HG03103 (cell line): ENCODE measurements at regions not wholly inside any gene's neighbourhood (a gene's known extent, or its start where the extent isn't known, plus 50 kb on each side); places are given as distances from the start of the nearest gene placed in this dataset.

Experiments used
- ATAC-seq: cut with Tn5 transposase; IDR thresholded peaks from one replicate; pipeline ENCODE4 v1.9.1; 2021; ENCODE audit warnings: low read depth; ENCODE audit not compliant: unreplicated experiment

- no peak for ATAC-seq
Observed at GRCh38 chr17:73694491-73694890, 50.2 kb upstream of the SDK2 start.

DNA sequence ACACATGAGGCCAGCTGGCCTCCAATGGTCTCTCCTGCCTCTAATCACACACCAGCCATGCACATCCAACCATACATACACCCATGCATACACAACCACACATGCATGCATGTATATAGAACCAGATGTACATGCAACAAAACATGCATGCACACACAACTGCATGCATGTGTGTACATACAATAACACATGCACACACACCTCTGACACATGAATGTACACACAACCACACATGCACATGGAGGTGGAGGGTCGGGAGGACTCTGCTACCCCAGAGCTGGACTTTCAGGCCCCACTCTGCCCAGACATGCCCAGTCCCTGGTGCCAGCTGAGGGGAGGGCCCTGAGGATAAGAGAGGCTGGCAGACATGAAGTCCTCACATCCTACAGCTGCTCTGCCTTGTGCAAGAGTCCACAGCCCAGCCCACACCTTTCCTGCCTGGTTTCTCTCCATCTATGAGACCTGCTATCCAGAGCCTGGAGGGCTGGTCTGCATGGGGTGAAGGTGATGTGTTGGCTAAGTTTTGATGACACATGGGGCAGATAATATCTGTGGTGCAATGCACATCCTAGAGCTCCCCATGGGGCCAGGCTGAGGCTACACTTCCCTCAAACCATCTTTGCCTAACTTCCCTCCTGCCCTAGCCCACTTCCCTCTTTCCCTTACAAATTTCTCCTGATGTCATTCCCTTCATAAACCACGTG is 50.9 kb upstream of the SDK2 start:
- no peak for ATAC-seq

GRCh38 chr17:73696251-73696650 is 52.0 kb upstream of the SDK2 start:
- no peak for ATAC-seq

DNA sequence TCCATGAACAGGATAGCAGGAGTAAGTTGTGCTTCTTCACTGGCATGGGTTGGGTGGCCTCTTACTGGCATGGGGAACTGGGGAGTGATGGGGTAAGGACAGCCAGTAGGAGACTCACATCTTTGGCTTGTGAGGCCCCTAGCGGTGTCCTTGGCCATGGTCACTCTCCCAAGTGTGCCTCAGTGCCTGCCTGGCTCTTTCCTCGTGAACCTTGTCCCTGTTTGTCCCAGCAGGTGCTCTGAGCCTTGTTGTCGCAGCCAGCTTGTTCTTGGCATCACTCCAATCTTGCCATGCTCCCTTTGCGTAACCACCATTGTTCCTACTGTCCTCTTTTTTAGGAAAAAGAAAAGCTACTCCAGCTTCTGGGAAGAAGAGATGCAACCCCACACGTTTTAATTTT is 53.6 kb upstream of the SDK2 start:
- no peak for ATAC-seq

DNA sequence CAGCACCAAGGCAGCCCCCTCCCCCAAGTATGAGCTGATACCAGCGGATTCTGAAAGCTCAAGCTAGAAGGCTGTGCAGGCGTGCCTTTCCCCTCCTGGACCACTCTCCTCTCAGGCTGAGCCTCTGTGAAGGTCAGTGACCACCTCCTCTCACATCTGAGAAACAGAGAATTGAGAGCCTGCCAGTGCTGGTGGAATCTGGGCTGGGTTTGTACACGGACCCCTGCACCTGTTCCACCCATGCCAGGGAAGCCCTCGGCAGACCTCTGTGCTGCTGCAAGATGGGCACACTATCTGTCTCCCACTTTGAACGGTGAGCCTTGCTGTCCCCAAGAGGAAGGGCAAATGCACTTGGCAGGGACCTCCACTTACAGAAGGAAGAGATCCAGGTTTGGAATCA is 54.7 kb upstream of the SDK2 start:
- no peak for ATAC-seq

DNA sequence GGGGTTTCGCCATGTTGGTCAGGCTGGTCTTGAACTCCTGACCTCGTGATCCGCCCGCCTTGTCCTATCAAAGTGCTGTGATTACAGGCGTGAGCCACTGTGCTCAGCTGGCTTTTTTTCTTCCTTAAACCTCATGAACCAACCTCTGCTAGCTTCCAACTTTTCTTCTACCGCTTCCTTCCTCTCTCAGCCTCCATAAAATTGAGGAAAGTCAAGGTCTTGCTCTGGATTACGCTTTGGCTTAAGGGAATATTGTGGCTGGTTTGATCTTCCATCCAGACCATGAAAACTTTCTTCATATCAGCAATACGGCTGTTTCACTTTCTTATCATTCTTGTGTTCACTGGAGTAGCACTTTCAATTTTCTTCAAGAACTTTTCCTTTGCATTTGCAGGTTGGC is 57.5 kb upstream of the SDK2 start:
- no peak for ATAC-seq

- ATAC-seq: no peak
Observed at GRCh38 chr17:73703192-73703591, 58.9 kb upstream of the SDK2 start.

- ATAC-seq: no peak
Observed at GRCh38 chr17:73703917-73704316, 59.7 kb upstream of the SDK2 start.

GRCh38 chr17:73705594-73705993 is 61.3 kb upstream of the SDK2 start:
- ATAC-seq: no peak

DNA sequence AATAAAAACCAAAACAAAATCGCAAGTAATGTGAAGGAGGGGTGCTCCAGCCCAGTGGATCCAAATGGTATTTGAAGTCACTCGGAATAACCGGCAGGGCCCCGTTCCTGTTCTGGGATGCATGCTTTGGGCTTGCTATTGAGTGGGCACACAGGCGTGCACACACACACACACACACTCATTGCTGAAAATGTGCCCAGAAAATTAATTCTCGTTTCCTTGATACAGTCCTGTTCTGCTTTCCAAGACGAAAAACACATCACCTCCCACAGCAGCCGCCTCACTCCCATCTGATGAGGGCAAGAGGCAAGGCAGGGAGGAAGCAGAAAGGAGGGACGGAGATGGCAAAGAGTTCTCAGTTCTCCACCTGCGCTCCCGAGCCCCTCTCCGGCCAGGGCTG is 62.2 kb upstream of the SDK2 start:
- ATAC-seq: no peak

DNA sequence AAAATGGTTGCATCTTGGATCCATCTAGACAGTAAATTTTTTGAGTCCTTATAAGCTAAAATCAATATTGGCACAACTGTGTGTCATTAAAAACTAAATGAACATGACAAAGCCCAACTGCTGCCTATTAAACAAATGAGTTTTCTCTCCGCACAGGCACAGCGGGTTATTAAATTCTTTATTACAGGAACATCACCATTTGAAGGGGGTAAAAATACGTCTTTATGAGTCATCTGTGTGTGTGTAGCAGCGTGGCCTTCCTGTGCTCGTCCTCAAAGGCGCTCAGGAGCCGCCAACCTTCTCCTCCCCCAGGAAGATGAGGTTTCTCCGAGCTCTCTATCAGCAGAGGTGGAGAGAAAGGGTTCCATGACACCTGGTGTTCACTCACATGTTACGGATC is 62.6 kb upstream of the SDK2 start:
- no peak for ATAC-seq

DNA sequence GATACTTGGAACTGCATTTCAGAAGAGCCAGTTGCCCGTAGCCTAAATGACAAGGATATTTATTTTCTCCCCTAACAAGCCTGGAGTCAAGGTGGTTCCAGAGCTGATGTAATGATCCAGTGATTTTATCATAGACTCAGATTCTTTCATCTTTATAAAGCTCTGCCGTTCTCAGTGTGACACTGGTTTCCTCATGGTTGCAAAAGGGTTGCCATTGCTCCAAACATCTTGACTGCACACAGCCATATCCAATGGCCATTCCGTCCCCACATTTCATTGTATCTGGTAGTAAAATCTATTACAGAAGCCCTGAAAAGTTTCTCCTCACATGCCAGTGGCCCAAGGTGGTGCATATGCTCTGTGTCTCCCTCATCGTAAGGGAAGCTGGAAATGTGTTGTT is 63.1 kb upstream of the SDK2 start:
- no peak for ATAC-seq

DNA sequence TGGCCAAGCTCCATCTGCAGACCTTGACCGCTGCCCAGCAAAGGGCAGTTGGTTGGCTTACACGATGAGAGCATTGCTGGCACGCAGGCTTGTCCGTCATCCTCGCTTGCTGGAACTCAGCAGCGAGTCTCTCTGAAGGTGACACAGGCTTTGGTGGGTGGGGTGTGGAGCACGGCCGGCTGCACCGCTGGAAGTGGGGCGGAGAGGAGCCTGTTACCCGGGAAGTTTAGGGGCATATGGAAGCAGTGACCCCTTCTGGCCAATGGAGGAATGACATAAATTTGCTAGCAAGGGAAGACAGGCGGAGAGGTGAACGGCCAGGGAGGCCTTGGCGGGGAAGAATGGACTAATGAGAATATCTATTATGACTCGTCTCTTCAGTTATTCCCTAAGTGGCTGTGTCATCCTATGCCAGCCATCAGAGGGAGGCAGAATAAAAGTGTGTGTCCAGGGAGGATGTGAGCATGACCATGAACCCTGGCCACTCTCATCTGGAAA is 65.9 kb upstream of the SDK2 start:
- ATAC-seq: no peak

- peak; percentile 88 for ATAC-seq
Observed at GRCh38 chr17:73711184-73711583, 66.9 kb upstream of the SDK2 start.

GRCh38 chr17:73711916-73712315 is 67.7 kb upstream of the SDK2 start:
- no peak for ATAC-seq

DNA sequence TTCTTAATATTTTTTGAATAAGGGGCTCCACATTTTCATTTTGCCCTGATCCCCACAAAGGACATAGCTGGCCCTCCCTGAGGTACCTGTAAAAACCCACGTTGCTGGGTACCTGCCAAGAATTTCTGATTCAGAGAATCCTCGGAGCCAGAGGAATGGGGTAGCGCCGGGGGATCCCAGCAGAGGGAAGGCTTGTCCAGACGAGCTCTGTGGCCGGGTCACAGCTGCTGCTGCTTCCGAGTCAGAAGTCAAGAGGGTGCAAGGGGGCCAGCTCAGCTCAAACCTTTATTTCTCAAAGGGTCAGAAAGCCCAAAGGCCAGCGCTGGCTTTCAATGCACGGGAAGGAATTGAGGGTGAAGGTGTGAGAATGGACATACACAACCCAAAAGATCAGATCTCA is 68.9 kb upstream of the SDK2 start:
- ATAC-seq: no peak

DNA sequence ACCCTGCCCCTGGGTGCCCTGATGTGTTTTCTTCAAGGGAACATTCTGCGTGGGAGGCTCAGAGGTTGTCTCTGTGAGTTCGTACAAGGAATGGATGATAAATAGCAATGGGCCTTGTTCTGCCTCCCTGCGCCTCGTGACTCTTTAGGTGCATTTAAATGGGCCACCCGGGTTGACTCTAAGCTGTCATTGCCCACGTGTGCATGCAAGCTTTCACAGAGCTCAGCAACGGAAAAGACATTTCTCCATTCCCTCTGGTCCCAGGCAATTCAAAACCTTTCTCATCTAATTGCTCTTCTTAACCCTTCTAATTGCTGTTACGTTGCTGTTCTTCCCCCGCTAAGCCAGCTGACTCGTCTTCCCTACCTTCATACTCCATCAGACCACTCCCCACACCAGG is 71.5 kb upstream of the SDK2 start:
- no peak for ATAC-seq

GRCh38 chr17:73717690-73718089 is 73.4 kb upstream of the SDK2 start:
- no peak for ATAC-seq

DNA sequence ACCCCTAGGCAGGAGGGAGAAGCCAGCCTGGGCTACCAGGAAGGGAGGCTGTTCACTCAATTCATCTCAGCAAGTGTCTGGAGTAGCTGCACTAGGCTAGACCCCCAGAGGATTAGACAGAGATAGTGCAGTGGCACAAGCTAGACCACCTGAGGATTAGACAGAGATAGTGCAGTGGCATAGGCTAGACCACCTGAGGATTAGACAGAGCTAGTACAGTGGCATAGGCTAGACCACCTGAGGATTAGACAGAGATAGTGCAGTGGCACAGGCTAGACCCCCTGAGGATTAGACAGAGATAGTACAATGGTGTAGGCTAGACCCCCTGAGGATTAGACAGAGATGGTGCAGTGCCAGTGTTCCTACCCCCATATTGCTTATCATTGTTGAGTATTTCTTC is 74.1 kb upstream of the SDK2 start:
- ATAC-seq: no peak

GRCh38 chr17:73718912-73719311 is 74.7 kb upstream of the SDK2 start:
- no peak for ATAC-seq

DNA sequence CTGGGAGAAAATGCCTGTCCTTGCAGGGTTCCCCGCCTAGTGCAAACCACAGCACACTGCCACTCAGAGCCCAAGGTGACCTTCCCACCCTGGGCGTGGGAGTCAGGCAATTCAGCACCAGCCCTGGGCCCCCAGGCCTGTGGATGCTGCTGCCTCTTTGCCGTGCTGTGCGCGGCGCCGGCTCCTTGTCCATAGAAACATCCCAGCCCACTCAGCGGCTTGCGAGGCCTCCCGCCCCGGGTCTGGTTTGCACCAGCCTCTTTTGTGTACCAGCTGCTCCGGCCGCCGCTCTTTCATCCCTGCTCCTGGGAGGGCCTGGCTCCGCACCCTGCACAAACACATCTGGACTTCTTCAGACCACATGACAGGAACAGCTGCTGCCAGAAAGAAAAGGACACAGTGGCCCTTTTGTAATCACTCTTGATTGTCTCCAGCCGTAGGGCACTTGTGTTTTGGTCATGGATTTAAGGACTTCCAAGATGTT is 75.4 kb upstream of the SDK2 start:
- no peak for ATAC-seq

- no peak for ATAC-seq
Observed at GRCh38 chr17:73720187-73720834, 76.1 kb upstream of the SDK2 start.
